ENCODE measurements at regions not wholly inside any gene's neighbourhood (a gene's known extent, or its start where the extent isn't known, plus 50 kb on each side); places are given as distances from the start of the nearest gene placed in this dataset.
"Not testable (repeated sequence)": the region's sequence is repeated elsewhere in the genome, so short reads cannot be mapped to it uniquely, and the experiment has no call there.

DNA sequence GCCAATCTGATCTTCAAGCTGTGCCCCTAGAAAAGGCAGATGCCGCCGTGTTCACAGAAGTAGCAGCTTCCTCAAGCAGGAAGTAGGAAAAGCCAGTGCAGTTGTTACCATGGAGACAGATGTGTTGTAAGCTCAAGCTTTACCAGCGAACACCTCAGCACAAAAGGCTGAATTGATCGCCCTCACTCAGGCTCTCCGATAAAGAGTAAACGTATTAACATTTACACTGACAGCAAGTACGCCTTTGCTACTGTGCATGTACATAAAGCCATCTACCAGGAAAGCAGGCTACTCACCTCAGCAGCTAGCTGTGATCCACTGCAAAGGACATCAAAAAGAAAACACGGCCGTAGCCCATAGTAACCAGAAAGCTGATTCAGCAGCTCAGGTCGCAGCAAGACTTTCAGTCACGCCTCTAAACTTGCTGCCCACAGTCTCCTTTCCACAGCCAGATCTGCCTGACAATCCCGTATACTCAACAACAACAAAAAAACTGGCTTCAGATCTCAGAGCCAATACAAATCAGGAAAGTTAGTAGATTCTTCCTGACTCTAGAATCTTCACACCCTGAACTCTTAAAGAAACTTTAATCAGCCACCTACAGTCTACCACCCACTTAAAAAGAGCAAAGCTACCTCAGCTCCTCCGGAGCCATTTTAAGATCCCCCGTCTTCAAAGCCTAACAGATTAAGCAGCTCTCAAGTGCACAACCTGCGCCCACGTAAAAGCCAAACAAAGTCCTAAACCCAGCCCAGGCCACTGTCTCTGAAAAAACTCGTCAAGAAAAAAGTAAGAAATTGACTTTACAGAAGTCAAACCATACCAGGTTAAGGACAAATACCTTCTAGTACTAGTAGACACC is 160.0 kb downstream of the DEFB131A start:
- DNase-seq (ENCODE audit: low read depth in 2 of 2), result not testable (repeated sequence)

DNA sequence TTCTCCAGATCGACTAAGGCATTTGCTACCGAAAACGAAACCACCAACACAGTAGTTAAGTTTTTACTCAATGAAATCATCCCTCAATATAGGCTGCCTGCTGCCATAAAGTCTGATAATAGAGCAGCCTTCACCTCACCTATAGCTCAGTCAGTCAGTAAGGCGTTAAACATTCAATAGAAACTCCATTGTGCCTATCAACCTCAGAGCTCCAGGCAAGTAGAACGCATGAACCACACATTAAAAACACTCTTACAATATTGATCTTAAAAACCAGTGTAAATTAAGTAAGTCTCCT is 160.6 kb downstream of the DEFB131A start:
- DNase-seq (ENCODE audit: low read depth in 2 of 2), result not testable (repeated sequence)

DNA sequence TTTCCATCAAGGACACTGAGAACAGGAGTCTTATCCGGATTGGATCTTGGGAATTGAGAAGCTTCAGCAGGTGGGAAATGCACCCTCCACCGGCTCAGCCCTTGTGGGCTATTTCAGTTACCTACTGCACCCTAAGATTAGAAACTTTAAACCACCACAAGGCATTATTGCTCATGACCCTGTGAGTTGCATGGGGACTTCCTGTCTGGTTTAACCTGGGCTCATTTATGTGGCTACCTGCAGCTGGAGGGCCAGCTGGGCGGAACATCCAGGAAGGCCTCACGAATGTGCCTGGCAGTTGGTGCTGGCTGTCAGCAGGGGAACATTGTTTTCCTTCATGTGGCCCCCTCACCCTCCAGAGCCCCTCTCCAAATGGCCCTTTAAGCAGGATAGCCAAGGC is 164.1 kb downstream of the DEFB131A start:
- no peak for DNase-seq (ENCODE audit: low read depth in 2 of 2)

DNA sequence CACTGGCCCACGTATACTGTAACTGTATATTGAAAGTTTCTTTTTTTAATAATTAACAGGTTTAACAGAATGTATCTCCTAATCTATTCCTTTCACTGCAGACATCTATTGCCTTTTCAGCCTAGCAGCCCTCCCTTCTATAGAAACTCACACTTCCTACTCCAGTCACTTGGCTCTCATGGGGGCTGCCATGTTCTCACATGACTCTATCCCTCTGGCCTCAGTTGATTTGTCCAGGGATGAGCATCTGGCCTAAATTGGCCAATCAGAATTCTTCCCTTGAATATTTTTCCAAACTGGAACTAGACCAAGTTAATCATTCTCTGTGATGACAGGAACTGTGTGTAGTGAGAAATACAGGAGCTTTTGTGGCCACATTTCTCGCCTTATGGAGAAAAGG is 166.1 kb downstream of the DEFB131A start:
- DNase-seq (ENCODE audit: low read depth in 2 of 2), result not testable (repeated sequence)

DNA sequence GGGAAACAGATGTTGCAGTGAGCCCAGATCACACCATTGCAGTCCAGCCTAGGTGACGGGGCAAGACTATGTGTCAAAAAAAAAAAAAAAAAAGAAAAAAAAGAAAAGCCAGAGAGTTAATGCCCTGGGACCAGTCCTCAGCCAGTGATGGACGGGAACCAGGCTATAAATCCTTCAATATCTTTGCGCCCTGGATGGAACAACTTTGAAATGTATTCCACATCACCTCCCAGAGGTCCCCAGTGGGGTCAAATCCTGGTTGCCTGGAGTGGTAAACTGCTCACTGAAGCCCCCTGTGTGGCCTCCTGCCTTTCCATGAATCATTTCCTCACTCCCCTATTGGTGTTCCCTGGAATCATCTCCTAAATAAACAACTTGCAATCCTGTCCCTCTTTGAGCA is 166.9 kb downstream of the DEFB131A start:
- DNase-seq (ENCODE audit: low read depth in 2 of 2), result no peak

DNA sequence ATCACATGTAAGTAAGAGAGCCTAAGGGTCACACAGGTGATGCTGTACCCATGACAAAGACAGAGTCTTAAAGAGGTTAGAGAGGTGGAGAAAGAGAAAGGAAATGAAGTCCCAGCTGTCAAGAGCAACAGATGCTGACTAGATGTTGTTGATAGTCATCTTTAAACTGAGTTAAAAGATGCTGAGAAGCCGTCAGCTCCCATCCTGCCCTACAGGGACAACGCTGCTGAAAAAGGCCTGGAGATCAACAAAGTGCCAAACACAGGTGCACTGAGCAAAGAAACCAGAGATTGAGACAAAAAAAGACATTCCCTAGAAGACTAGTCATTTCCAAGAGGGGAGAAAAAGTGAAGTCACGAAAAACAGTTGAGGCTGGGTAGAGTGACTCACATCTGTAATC is 145.0 kb upstream of the DRD5 start:
- DNase-seq (ENCODE audit: low read depth in 2 of 2), result not testable (repeated sequence)

DNA sequence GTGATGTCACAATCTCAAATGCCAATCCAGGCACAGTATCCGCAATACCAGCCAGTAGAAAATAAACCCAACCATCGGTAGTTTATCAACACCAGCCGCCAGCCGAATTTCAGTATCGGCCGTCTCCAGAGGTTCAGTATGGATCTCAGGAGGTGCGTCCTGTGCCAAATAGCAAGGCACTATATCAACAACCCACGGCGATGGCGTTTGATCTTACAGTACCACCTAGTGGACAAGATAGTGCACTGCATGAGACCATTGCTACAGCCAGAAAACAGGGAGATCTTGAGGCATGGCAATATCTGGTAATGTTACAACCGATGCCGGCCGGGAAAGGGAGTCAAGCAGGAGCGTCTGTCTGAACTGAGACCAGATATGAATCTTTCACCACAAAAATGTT is 121.8 kb upstream of the DRD5 start:
- DNase-seq (ENCODE audit: low read depth in 2 of 2), result not testable (repeated sequence)

DNA sequence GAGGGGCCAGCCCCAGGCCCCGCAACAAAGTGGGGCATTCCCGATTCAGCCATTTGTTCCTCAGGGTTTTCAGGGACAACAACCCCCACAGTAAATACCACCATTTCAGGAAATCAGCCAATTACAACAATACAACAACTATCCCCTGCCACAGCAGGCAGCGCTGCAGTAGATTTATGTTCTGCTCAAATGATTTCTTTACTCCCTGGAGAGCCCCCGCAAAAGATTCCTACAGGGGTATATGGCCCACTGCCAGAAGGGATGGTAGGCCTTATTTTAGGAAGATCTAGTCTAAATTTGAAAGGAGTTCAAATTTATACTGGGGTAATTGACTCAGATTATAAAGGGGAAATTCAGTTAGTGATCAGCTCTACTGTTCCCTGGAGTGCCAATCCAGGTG is 120.5 kb upstream of the DRD5 start:
- DNase-seq (ENCODE audit: low read depth in 2 of 2), result not testable (repeated sequence)

DNA sequence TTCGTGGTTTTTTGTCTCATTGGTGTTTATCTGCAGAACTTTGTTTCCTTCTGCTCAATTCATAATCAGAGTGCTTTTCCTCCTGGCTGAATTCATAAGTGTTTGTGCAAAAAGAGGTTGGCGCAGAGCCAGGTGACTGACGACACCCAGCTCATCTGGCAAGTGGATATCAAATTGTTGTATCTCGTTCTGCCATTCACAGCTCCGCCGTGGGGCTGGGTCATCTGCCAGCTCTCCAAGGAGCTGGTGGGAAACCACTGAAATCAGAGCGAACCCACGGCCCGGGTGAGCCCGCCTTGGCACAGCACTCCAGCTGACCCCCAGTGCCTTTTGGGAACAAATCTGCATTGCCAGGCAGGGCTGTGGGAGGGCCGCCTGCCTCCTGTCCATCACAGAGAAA is 110.7 kb upstream of the DRD5 start:
- not testable (repeated sequence) for DNase-seq (ENCODE audit: low read depth in 2 of 2)

DNA sequence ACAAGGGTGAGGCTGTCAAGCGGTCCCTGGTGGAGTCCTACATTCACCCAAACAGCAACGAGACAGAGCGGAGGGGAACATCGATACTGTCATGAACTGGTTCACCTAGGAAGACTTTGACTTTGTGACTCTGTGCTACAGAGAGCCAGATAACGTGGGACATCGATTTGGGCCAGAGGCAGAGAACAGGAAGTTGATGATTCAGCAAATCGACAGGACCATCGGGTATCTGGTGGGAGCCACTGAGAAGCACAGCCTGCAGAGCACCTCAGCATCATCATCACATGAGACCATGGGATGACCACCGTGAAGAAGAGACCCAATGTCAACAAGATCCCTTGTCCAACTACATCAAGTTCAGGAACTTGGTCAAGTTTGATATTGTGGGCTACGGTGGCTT is 104.1 kb upstream of the DRD5 start:
- DNase-seq (ENCODE audit: low read depth in 2 of 2), result not testable (repeated sequence)

DNA sequence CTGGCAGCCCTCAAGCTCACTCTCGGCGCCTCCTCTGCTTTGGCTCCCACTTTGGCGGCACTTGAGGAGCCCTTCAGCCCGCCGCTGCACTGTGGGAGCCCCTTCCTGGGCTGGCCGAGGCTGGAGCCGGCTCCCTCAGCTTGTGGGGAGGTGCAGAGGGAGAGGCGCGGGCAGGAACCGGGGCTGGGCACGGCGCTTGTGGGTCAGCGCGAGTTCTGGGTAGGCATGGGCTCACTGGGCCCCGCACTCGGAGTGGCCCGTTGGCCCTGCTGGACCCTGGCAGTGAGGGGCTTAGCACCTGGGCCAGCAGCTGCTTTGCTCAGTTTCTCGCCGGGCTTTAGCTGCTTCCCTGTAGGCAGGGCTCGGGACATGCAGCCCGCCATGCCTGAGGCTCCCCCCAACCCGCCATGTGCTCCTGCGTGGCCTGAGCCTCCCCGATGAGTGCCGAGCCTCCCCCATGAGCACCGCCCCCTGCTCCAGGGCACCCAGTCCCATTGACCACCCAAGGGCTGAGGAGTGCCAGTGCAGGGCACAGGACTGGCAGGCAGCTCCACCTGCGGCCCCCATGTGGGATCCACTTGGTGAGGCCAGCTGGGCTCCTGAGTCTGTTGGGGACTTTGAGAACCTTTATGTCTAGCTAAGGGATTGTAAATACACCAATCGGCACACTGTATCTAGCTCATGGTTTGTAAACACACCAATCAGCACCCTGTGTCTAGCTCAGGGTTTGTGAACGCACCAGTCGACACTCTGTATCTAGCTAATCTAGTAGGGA is 101.5 kb upstream of the DRD5 start:
- no peak for DNase-seq (ENCODE audit: low read depth in 2 of 2)

DNA sequence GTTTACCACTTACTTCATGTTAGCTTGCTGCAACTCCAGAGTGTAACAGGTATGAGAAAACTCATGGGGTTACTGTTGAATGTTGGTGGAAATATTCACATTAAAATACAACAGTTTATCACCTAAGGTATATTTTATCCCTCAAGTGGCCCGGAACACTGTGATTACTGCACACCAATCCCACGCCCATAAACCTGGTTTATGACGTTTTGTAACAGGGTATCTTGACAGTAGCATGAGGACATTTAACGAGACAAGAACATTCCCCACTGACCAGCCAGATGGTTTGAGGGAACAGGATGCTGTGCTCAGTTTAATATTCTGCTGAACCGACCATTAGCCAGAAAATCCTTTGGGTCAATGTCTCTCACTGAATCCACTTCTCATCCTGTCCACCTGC is 98.3 kb upstream of the DRD5 start:
- DNase-seq (ENCODE audit: low read depth in 2 of 2), result not testable (repeated sequence)

DNA sequence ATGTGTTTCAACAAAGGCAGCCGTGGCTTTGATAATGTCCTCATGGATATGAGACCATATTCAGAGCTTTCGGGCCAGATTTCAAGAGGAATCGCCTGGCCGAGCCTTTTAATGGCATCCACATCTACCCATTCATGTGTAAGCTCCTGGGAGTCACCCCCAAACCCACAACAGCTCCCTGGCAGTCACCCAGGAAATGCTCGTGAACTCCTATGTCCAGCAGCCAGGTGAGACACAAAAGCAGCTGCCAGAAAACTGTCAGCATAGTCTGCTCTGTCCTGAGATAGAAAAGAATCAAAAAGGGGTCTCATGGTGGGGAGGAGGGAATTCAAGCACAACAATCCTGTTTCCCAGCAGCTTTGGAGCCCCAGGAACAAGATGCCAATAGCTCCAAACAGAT is 96.4 kb upstream of the DRD5 start:
- not testable (repeated sequence) for DNase-seq (ENCODE audit: low read depth in 2 of 2)

DNA sequence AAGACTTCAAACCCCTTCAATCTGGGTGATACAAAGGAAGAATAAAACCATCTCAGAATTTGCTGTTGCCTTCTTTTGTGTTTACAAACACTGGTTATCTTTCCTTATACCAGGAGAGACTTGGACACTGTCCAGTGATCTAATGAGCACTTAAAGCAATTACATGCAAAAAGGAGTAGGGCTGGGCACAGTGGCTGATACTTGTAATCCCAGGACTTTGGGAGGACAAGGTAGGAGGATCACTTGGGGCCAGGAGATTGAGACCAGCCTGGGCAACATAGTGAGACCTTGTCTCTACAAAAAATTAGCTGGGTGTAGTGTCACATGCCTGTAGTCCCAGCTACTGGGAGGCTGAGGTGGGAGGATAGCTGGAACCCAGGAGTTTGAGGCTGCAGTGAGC is 95.7 kb upstream of the DRD5 start:
- DNase-seq (ENCODE audit: low read depth in 2 of 2), result no peak

DNA sequence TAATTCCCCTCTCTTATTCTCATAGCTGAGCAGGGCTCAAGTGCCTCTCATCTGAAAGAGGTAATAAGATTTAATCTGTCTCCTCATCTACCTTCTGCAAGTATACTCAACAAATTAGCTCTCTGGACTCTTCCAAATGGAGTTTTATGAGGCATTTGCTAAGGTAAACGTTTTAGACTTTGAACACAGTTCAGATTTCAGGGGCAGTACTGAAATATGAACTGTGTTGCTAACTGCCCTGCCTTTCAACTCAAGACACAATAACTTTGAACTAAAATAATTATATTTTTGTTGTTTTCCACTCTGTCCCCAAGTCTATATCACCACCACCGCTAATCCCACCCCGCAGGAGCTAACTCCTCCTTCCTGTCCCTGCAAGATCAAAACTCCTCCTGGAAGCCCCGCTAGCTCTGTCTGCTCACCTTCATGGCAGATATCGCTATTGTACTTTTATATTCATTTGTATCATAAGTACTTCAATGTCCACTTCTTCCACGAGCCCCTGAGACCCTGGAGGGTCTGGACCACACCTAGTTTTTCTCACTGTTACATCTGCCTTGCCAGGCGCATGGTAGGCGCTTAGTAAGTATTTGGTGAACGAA is 90.7 kb upstream of the DRD5 start:
- DNase-seq (ENCODE audit: low read depth in 2 of 2), result not testable (repeated sequence)

DNA sequence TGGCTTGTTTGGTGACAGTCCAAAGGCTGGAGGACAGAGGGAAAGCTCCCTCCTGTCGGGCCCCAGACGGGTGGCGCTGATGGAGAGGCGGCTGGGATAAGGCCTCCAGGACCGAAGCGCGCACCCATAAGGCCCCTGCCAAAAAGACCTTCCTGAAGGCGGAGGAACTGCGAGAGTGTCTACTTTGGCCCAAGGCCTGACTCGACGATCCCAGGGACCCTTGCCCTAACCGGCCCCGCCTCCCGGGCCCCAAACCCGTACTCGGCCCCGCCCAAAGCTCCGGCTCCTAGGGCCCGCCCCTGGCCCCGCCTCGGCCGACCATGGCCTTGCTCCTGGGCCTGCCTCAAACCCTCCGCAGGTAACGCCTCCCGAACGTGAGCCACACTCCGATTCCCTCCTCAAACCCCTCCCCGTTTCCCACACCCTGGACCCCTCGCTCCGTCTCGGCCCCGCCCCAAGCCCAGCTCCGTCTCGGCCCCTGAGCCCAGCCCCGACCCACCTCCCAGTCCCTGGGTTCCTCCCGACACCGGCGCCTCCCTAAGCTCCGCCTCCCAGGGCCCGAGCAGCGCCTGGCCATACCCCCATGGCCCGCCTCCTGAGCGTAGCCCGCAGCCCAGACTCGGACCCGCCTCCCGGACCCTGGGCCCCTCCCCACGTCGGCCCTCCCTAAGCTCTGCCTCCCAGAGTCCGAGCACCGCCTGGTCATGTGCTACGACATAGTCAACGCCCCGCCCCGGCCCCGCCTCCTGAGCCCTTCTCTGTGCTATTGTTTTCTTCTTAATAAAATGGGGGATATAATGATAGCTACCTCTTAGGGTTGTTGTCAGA is 90.0 kb upstream of the DRD5 start:
- DNase-seq (ENCODE audit: low read depth in 2 of 2), result peak; percentile 42 to 52

DNA sequence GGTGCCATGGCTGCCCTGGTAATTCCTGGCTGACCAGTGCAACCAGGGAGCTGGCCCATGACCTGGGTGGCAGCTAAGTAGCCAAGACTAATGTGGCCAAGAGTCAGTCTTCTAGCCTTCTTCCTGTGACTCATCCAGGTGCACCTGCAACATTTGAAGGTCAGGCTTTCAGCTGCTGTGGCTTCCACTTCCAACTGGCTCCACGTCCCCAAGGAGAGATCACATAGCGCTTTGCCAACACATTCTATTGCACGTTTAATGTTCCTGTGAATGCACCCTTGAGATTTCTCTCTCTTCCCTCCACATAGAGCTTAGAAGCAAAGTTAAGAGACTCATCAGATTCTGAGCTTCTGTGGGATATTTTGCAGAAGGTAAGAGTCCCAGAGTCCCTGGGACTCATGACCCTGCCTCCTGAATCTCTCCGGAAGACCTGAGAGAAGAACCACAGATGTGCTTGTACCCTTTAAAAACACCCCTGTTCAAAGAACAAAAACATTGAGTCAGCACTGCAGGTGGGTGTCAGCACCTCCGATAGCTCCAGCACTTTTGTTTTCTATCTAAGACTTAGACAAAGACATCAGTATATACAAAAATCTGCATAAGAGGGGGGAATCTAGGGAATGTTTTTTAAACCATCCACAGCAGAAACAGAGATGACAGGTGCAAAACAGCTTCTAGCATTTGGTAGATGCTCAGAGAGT is 88.5 kb upstream of the DRD5 start:
- DNase-seq (ENCODE audit: low read depth in 2 of 2), result not testable (repeated sequence)

DNA sequence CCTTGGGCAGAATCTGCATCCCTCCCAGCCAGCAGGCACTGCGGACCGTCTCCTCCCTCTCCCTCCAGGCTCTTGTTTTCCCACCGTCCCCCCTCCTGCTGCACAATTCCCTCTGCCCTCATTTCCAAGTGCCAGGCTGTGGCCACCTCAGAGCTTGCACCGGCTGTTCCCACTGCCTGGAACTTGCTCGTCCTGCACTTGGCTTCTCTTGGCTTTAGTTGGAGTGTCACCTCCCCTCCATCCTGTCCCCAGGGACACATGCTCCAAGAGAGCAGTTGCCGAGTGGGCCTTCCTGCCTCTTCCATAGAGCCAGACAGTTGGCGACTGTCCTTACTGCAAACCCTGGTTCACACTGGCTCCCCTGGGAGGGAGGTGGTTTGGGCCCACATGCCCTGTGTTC is 87.0 kb upstream of the DRD5 start:
- DNase-seq (ENCODE audit: low read depth in 2 of 2), result not testable (repeated sequence)

DNA sequence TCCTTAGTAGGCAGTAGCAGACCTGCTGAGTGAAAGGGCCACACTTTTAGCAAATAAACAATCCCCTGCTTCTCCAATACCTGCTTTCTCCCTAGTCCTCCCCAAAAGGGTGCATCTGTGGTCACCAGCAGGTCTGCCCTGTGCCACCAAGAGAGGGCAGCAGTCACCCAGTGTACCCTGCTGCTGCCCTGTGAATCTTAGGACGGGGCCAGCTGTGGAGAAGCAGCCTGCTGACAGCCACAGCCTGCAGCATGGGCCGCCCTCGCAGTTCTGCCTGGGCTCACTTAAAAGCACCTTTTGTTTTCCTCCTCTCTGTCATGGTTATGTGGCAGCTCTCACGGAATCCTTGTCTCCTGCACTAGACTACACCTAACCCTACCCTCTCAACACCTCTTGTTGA is 85.4 kb upstream of the DRD5 start:
- DNase-seq (ENCODE audit: low read depth in 2 of 2), result not testable (repeated sequence)

DNA sequence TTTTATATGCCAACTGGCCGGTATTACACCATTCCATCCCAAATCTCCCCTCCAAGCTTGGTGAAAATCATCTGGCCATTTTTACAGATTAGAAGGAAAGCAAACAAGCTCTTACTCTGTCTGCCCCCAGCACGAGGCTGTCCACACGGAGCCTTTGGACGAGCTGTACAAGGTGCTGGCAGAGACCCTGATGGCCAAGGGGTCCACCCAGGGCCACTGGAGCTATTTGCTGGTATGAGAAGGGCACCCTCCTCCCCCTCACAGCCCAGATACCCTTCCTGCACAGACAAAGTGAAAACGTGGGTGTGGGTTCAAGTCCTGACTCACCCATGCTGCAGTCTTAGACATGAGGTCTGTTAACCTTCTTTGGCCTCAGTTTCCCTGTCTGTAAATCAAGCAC is 84.9 kb upstream of the DRD5 start:
- DNase-seq (ENCODE audit: low read depth in 2 of 2), result not testable (repeated sequence)

DNA sequence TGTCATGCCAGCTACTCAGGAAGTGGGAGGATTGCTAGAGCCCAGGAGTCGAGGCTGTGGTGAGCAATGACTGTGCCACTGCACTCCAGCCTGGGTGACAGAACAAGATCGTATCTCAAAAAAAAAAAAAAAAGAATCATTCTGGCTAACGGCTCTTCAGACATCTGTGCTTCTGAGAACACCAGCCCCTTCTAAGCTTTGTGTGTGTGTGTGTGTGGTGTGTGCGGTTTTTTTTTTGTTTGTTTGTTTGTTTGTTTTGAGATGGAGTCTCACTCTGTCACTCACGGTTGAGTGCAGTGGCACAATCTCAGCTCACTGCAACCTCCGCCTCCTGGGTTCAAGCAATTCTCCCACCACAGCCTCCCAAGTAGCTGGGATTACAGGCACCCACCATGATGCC is 79.4 kb upstream of the DRD5 start:
- not testable (repeated sequence) for DNase-seq (ENCODE audit: low read depth in 2 of 2)
